ENCODE measurements at regions not wholly inside any gene's neighbourhood (a gene's known extent, or its start where the extent isn't known, plus 50 kb on each side); places are given as distances from the start of the nearest gene placed in this dataset.

DNA sequence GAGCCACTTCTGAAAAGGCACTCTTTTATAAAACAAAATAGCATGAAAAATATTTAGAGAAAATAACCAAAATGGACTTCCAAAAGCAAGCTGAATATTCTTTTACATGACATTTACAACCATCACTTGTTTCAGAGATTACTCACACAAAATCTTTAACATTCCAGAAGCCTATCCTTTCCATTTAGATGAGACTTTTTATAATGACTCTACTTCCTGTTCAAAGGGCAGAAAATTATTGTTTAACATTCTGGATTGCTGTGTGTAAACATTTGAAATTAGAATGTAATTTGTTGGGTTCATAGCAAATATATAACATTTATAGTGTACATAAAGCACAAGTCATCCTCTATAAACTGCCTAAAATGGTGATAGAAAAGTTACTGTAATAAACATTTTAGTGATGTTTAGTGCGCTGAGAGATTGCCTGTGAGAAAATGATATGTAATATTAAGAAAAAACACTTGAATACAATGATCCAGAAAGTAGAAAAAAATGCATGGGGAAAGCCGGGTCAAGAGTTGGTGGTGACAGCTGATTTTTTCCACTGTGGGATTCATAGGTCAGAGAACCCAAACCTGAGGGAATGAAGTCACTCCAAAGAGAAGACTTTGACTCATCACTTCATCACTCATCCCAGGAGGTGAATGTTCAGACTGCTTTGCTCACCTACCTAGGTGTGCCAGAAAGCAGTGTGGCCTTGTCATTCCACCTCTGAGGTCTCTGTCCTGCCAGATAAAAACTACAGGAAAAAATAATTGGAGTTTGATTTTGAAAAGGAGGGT, 305.8 kb downstream of the ARPP21 start:
- no peak for DNase-seq
- in situ Hi-C loops (cut with MboI; ENCODE audit: low pct_unique_long_range_greater_than_20kb, low sequenced_read_pairs) = no loop called here

DNA sequence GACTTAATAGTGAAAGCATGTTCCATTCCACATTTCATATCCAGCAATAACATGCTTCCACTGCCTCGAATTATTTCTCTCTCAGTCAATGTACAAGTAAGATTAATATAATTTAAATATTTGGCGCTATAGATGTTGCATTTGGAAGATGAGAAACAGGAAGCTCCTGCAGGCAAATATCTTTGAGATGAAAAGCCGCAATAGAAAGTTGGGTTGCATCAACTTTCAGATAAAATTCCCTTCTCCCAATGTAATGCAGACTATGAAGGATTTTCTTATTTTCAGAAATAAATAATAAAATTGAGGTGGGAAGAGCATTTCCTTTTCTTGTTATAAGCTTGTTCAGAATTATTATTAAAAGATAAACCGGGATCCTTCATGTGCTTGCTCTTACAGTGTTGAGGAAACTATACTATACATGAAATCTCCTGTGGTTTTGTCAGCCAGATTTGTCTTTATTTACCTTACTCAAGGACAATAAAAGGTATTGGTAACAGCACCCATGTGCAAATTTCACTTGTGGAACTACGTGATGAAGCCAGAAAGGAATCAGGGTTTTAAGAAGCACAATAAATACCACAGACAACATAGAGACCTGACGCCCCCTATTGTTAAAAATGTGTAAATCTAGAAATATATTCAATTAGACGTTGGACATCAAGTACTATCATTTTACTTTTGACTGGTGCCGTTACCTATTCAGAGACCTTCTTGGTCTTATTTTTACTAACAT, 307.0 kb downstream of the ARPP21 start:
- DNase-seq = peak; percentile 42
- in situ Hi-C loops (cut with MboI; ENCODE audit: low pct_unique_long_range_greater_than_20kb, low sequenced_read_pairs) = no loop called here

DNA sequence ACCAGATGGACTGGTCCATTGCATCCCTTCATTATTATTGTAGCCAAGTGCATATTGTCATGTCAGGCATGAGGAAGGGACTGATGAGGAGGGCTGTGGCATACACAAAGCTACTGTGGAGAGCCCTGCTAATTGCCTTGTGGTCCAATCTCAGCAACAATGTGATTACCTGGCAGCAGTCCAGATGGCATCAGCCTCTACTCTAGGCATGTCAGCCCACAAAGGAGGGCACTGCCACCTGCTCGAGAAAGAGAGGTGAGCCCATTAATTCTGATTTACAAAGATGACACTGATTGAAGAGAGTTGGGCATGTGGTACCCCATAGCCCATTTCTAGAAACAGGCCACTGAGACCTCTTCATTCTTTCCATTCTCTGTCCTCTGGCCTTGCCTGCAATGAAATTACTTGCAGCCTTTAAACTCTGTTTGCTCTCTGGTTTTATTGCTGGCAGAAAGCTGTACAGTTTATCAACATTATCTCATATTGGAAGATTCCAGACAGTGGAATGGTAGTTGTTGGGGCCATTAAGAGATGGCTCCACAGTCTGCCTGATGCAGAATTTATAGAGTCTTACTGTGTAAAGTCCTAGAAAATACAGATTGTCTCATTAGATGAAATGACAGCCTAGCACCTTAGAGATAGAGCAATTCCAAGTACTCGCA, 307.7 kb downstream of the ARPP21 start:
- in situ Hi-C loops (cut with MboI; ENCODE audit: low pct_unique_long_range_greater_than_20kb, low sequenced_read_pairs) = no loop called here
- DNase-seq = no peak

DNA sequence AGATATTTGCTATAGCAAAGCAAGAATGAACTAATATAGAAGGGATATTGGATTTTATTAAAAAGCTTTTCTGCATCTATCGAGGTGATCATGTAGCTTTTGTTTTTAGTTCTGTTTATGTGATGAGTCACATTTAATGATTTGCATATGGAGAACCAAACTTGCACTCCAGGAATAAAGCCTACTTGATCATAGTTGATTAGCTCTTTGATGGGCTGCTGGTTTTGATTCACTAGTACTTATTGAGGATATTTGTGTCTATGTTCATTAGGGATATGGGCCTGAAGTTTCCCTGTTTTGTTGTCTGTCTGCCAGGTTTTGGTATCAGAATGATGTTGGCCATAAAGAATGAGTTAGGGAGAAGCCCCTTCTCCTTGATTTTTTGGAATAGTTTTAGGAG, 310.7 kb downstream of the ARPP21 start:
- DNase-seq = no peak
- in situ Hi-C loops (cut with MboI; ENCODE audit: low pct_unique_long_range_greater_than_20kb, low sequenced_read_pairs) = loop anchor here (25.0 kb wide), 1 partner anchor 737 kb away; no protein-coding TSS in a partner anchor

DNA sequence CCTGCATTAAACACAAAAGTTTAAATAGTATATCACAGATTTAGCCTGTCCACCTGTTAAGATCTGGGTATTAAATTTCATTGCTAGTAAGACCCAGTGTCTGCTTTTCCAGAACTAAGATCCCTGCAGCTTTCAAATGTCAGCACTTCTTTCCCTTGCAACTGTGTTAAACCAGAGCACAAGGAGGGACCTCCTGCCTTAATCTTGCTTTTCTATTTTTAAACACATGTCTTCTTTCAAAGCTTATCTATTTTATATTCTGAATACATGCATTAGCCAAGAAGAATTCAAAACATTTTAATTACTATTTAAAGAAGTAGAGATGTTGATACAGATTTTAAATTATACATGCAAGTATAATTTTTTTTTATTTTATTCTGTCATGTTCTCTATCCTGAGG, 315.1 kb downstream of the ARPP21 start:
- DNase-seq = no peak
- in situ Hi-C loops (cut with MboI; ENCODE audit: low pct_unique_long_range_greater_than_20kb, low sequenced_read_pairs) = loop anchor here (25.0 kb wide), 1 partner anchor 733 kb away; no protein-coding TSS in a partner anchor

DNA sequence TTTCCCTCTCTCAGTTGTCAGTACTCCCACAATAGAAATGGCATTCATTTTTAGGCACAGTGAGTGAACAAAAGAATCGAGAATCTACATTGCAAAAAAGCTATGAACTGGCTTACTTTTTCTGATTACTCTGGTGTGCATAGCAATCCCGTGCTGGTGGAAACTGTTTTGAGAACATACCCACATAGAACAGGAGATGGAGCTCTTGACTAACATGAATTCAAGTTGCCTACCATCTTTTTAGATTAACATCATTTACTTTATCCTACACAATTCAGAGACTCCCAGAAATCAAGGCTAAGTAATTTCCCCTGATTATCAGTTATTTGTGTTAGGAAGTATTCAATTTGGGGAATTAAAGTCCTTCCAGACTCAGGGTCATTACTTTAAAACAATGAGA, 326.6 kb downstream of the ARPP21 start:
- in situ Hi-C loops (cut with MboI; ENCODE audit: low pct_unique_long_range_greater_than_20kb, low sequenced_read_pairs) = loop anchor here (25.0 kb wide), 1 partner anchor 721 kb away; no protein-coding TSS in a partner anchor

DNA sequence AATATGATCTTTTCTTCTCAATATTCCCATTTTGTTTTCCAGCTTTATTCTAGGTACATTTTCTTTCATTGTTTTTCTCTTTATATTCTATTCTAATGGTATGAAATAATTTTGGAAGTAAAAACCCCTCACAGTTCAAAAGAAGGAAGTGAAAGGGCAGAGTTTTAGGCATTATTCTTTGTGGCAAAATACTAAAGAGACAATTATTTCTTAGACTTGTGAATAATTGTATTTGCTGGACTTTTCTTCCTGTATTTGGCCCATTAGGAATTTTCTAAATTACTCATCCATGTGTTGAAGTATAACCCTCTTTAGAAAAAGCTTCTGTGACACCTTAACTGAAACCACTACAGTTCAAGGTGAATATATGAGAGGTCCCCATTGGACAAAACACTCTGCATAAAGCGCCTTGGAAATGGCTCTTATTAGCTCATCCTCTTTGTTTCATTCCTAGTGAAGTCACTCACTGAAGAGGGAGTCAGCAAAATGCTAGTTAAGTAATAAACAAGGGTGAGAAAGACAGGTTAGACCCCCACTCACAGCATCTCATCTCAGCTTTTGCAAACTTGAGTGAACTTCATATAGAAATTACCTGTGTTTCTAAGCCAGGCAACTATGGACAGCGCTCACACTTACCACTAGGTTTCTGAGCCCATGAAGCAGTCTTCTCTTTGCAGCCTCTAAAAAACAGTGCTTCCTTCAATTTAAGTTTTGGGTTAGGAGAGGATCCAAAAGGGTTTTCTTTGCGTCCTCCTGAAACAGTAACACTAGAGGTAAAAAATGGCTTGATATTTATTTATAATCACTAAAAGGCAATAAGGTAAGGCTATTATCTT, 327.5 kb downstream of the ARPP21 start:
- in situ Hi-C loops (cut with MboI; ENCODE audit: low pct_unique_long_range_greater_than_20kb, low sequenced_read_pairs) = loop anchor here (25.0 kb wide), 1 partner anchor 720 kb away; no protein-coding TSS in a partner anchor
- no peak for DNase-seq

More for the DNA sequence above, 326.6 kb downstream of the ARPP21 start:
- peak; percentile 36 for DNase-seq

DNA sequence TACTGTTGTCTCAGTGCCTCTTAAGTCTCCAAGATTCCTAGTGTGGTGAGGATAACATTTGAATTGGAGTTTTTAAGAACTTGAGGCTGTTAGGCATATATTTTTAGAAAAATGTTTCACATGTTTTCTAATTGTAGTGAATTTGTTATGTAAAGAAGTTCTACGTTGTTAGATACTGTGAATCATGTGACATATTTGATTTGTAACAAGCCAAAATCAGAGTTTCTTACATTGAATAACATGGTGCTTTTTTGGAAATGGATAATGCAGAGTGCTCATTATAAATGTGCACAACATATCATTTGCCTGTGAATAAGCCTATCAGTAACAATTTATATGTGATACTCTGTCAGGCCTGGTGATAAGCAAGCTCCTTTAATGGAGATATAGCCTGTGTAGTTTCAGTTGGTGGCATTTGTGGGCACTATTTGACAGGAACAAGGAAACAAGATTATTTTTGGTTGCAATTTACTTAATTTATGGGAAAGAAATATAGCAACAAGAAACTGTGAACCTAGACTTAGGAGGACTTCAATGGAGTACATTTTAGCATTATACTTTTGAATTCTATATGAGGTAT, 328.8 kb downstream of the ARPP21 start:
- in situ Hi-C loops (cut with MboI; ENCODE audit: low pct_unique_long_range_greater_than_20kb, low sequenced_read_pairs) = loop anchor here (25.0 kb wide), 1 partner anchor 719 kb away; no protein-coding TSS in a partner anchor
- DNase-seq = no peak

DNA sequence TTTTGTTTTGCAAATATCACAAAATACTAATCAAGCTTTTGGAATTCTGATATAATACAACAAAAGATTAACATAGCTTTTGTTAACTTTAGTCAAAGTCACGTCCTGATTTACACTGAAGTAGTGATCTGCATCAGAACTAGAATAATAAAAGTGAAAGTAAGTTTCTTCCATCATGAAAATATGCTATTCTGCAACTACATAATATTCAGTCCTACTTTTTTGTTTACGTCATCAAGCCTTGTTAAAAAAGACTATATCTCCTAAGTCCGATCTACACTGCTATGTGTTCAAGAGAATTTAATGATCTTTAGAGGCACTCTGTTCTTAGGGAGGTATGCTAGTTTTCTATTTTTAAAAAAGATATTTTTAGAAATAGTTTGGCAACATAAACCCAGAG, 330.1 kb downstream of the ARPP21 start:
- no peak for DNase-seq
- in situ Hi-C loops (cut with MboI; ENCODE audit: low pct_unique_long_range_greater_than_20kb, low sequenced_read_pairs) = loop anchor here (25.0 kb wide), 1 partner anchor 718 kb away; no protein-coding TSS in a partner anchor

DNA sequence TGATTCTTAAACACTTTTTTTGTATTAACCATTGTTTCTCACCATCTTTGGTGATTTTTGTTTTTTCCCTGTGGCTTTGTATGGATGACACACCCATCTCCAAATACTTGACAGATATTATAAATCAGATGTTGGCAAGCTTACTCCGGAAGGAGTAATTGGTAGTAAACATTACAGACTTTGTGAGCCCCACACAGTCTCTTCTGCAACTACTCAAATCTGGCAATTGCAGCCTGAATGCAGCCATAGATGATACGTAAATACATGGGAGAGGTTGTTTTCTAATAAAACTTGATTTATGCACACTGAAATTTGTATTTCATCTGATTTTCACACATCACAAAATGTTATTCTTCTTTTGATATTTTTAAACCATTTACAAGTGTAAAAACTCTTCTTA, 331.5 kb downstream of the ARPP21 start:
- no peak for DNase-seq
- in situ Hi-C loops (cut with MboI; ENCODE audit: low pct_unique_long_range_greater_than_20kb, low sequenced_read_pairs) = loop anchor here (25.0 kb wide), 1 partner anchor 717 kb away; no protein-coding TSS in a partner anchor

DNA sequence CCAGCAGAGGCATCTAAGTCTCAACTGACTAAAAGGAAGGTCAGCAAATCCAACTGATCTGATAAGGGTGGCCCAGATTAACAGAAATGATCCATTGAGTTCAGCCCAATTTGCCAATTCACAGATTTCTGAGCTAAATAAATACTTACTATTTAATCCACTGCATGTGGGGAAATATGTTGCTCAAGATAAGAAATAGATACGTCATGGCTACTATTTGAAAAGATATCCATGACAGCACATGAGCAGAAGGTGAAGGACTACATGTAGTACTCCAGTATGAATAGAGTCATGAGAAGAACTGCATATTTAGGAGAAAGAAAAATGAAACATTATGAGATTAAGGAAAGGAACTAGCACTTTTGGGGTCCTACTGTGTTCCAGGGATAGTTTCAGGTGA, 332.4 kb downstream of the ARPP21 start:
- in situ Hi-C loops (cut with MboI; ENCODE audit: low pct_unique_long_range_greater_than_20kb, low sequenced_read_pairs) = loop anchor here (25.0 kb wide), 1 partner anchor 716 kb away; no protein-coding TSS in a partner anchor
- no peak for DNase-seq

DNA sequence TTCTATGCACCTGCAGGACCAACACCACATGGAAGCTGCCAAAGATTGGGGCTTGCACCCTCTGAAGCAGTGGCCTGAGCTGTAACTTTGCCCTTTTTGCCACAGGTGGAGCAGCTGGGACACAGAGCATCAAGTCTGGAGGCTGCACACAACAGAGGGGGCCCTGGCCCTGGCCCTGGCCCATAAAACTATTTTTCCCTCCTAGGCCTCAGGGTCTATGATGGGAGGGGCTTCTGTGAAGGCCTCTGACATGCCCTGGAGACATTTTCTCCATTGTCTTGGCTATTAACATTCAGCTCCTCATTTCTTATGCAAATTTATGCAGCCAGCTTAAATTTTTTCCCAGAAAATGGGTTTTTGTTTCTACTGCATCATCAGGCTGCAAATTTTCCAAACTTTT, 335.5 kb downstream of the ARPP21 start:
- DNase-seq = no peak
- in situ Hi-C loops (cut with MboI; ENCODE audit: low pct_unique_long_range_greater_than_20kb, low sequenced_read_pairs) = loop anchor here (25.0 kb wide), 1 partner anchor 712 kb away; no protein-coding TSS in a partner anchor

DNA sequence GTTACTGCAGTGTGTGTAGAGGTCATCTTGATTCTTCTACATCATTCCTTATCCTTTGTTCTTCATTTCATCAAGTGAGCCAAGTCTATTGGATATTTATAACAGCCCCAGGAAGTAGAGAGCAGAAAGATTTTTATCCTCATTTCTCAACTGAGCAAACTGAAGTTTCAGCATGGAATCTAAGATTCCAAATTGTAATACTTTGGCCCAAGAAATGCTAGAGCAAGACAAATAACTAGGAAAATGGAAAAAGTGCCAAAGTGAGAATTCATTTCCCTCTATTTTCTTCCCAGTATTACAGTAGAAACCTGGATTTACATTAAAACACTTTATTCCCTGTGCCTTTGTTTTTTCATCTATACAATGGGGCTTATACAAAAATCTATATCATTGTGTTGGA, 346.8 kb downstream of the ARPP21 start:
- DNase-seq = no peak
- in situ Hi-C loops (cut with MboI; ENCODE audit: low pct_unique_long_range_greater_than_20kb, low sequenced_read_pairs) = no loop called here

DNA sequence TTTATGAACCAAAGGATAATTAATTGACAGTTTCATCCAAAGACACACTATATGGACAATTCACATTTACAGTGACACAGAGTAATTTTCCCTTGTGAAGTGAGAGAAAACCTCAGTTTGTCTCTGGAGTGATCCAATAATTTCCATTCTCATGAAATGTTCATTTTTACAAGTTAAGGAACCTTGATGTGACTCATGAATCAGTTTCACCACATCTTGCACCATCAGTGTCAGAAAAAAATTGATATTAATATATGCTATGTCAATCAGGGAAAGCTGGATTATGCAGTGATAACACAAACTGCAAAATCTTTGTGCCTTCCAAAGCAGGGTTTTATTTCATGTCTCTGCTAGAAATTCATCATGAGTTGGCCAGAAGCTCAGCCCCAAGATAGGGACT, 348.1 kb downstream of the ARPP21 start:
- in situ Hi-C loops (cut with MboI; ENCODE audit: low pct_unique_long_range_greater_than_20kb, low sequenced_read_pairs) = no loop called here
- no peak for DNase-seq

DNA sequence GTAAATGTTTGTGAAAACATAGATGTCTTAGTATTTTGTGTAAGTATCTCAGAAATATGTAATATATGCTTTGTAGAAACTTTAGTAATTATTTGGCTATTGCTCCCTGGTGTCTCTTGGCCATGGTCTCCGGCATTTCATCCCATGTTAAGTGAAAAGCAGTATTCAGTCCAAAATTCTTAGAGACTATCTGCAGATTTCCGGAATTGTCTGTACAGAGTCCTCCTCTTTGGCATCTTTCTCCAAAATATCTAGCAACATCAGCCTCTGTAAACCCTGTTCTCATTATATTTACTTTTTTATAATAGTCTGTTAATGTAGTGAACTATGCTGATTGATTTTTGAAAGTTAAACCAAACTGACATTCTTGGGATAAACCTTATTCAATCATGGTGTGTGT, 352.7 kb downstream of the ARPP21 start:
- no peak for DNase-seq
- in situ Hi-C loops (cut with MboI; ENCODE audit: low pct_unique_long_range_greater_than_20kb, low sequenced_read_pairs) = no loop called here

DNA sequence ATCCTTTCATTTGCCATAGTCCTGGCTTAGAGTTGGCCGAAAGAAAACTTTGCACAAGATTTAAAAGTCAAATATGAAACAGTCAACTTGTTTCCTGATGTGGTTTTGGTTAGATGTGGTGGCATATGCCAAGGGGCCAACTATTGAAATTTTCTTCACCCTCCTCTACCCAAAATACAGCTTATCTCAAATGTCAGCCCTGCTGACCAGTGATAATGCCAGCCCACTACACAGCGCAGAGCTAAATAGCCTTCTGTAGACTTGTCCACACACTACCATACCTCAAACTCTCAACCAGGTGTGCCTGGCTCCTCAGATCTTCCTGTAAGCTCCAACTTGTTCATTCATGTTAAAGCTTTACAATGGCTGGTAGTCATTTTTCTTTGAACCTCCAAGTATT, 368.5 kb upstream of the STAC start:
- in situ Hi-C loops (cut with MboI; ENCODE audit: low pct_unique_long_range_greater_than_20kb, low sequenced_read_pairs) = no loop called here
- no peak for DNase-seq

DNA sequence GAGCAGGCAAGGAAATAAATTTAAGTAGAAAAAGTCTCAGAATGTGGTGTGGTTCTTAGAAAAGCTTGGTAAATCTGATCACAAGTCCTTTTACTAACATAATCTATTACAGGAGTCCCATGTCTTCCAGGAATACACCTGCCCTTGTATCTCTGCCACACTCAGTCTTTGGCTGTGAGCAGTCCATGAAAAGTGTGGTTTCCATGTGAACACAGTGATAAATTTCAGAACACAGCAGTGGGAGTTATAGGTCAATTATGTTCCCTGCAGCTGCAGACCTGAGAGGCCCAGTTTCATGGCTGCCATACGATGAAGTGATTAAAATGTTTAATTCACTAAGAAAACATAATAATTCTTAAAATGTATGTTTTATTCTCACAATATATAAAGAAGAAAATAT, 366.9 kb upstream of the STAC start:
- no peak for DNase-seq
- in situ Hi-C loops (cut with MboI; ENCODE audit: low pct_unique_long_range_greater_than_20kb, low sequenced_read_pairs) = no loop called here

DNA sequence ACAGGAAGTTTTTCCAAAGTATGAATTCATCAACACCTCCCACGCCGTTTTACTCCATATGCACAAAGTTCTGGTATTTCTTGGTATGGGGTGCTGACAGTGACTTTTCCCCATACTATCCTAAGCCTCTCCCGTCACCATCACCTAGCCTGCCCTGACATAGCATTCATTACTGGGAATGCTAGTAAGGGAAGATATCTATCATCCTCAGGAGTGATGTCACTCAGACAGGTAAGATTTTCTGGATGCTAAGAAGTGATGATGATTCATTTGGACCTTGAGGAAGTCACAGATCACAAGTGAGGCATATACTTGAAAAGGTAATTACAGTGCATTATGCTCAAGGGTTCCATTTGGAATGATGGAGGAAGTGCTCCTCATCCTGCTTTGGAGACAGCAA, 355.1 kb upstream of the STAC start:
- no peak for DNase-seq
- in situ Hi-C loops (cut with MboI; ENCODE audit: low pct_unique_long_range_greater_than_20kb, low sequenced_read_pairs) = no loop called here
